Kidney epithelial cell (primary cell): ENCODE measurements at regions not wholly inside any gene's neighbourhood (a gene's known extent, or its start where the extent isn't known, plus 50 kb on each side); places are given as distances from the start of the nearest gene placed in this dataset.
"Not testable (repeated sequence)": the region's sequence is repeated elsewhere in the genome, so short reads cannot be mapped to it uniquely, and the experiment has no call there.

Source experiments
- DNase-seq: peaks from one replicate; pipeline ENCODE4 v3.0.0-alpha.2; 2010; ENCODE audit warnings: low read depth
- H3K27me3 ChIP-seq: 2 replicates; pipeline ENCODE4 v1.6.0; 2011; ENCODE audit warnings: low read length; ENCODE audit not compliant: control insufficient read depth, insufficient read depth
- H3K36me3 ChIP-seq: 2 replicates; pipeline ENCODE4 v1.5.1; 2011; ENCODE audit warnings: low read length; ENCODE audit not compliant: control insufficient read depth, insufficient read depth
- H3K4me3 ChIP-seq: 2 replicates; pipeline ENCODE4 v1.5.1; 2011; ENCODE audit warnings: low read depth, mild to moderate bottlenecking, control low read depth, low read length
- TF ChIP-seq, protein P1 (sequence below): IDR thresholded peaks from 2 replicates; pipeline ENCODE4 v1.5.1; 2011; ENCODE audit warnings: mild to moderate bottlenecking, moderate library complexity, low read length, control low read depth, inconsistent platforms; ENCODE audit not compliant: insufficient read depth, poor library complexity, severe bottlenecking

DNA sequence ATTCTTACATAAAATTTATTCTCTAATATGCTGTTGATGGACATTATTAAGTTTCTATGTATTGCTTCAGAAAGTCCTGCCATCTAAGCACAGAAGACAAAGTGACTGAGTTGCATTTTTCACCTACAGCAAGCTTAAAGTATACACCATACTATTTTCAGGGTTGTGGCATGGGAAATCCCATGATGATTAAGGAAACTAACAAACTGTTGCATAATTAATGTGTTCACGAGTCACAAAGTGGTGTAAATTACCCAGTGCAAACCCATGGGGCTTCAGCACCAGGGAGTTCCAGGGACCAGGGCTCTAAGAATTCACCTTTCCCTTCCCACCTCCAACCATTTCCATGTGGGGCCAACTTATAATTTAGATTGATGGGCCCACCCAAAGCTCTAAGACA is 81.9 kb upstream of the NR5A2 start:
- no peak overlapping the region for H3K4me3 ChIP-seq
- no peaks in the 10 kb centered on the region for H3K36me3 ChIP-seq
- TF ChIP-seq, protein P1, sequence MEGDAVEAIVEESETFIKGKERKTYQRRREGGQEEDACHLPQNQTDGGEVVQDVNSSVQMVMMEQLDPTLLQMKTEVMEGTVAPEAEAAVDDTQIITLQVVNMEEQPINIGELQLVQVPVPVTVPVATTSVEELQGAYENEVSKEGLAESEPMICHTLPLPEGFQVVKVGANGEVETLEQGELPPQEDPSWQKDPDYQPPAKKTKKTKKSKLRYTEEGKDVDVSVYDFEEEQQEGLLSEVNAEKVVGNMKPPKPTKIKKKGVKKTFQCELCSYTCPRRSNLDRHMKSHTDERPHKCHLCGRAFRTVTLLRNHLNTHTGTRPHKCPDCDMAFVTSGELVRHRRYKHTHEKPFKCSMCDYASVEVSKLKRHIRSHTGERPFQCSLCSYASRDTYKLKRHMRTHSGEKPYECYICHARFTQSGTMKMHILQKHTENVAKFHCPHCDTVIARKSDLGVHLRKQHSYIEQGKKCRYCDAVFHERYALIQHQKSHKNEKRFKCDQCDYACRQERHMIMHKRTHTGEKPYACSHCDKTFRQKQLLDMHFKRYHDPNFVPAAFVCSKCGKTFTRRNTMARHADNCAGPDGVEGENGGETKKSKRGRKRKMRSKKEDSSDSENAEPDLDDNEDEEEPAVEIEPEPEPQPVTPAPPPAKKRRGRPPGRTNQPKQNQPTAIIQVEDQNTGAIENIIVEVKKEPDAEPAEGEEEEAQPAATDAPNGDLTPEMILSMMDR, result no peak
- no peak for DNase-seq
- H3K27me3 ChIP-seq, result peaks cover 2% of the 10 kb centered on the region

GRCh38 chr1:199946305-199947155 is 81.0 kb upstream of the NR5A2 start:
- Histone ChIP-seq H3K4me3 (no peak overlapping the region), H3K36me3 (no peaks in the 10 kb centered on the region), H3K27me3 (peaks cover 2% of the 10 kb centered on the region)
- TF ChIP-seq, protein P1, result no peak
- no peak for DNase-seq

DNA sequence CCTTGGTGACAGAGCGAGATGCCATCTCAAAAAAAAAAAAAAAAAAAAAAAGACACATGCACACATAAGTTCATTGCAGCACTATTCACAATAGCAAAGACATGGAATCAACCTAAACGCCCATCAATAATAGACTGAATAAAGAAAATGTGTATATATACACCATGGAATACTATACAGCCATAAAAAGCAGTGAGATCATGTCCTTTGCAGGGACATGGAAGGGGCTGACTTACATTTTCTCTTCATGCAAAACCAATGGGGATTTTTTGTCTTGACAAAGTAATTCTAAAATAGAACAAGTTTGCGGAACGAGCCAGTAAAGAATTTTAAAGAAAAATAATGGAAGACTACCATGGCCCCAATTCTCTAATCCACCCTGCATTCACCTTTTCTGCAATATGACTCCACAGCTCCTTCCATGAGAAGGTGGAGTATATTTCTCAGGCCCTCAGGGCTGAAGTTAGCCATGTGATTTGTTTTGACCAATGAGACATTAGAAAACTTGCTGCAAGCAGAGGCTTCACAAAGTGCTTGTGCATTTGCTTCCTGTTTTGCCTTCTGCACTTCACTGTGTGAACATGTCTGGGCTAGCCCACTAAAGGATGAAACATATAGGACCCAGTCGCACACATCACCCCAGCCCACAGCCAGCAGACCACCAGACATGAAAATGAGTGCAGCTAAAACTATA is 78.8 kb upstream of the NR5A2 start:
- H3K36me3 ChIP-seq, result no peaks in the 10 kb centered on the region
- no peak for DNase-seq
- peaks cover 2% of the 10 kb centered on the region for H3K27me3 ChIP-seq
- H3K4me3 ChIP-seq, result no peak overlapping the region
- TF ChIP-seq, protein P1, result no peak

GRCh38 chr1:199951005-199951404 is 76.5 kb upstream of the NR5A2 start:
- H3K4me3 ChIP-seq, H3K36me3 ChIP-seq, DNase-seq, H3K27me3 ChIP-seq: not testable (repeated sequence)

DNA sequence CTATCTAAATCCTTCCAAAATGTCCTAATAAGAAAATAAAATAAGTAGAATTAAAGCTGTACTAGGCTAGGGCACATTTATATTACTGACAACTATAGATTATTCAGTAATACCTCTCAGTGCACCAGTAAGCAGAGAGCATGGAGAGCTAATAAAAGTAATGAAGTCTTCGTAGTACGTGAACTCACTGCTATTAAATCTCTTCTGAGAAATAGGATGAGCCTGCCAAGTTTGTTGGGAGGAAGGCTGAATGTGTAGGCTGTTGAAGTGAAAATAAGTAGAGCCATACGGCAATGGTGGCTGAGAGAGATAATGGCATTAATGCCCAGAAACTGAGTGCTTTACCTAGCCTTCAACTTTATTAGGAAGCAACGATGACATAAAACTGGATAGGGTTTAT is 73.9 kb upstream of the NR5A2 start:
- Histone ChIP-seq H3K27me3 (no peaks in the 10 kb centered on the region), H3K4me3 (no peak overlapping the region), H3K36me3 (no peaks in the 10 kb centered on the region)
- DNase-seq, result no peak
- TF ChIP-seq, protein P1, result no peak

DNA sequence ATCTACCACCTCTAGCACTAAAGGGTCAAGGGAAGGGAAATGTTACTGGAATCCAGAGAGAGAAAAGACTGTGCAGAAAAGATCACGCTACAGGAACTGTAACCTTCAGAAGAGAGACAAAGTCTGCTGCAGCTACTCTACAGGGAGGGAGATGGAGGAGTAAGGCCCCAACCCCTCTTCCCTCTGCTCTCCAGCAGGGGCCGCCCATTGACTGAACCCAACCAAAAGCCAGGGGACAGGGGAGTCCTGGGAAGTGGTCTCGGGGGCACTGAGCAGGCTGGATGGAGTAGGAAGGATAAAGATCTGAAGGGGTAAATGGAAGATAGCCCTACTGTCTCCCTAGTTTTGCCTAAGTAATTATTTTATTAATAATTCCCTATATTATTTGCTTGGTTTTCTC is 72.8 kb upstream of the NR5A2 start:
- TF ChIP-seq, protein P1, result peak; percentile 25
- no peak for DNase-seq

More for the DNA sequence above, 72.8 kb upstream of the NR5A2 start:
- H3K4me3 ChIP-seq, result no peak overlapping the region
- no peaks in the 10 kb centered on the region for H3K36me3 ChIP-seq
- H3K27me3 ChIP-seq, result no peaks in the 10 kb centered on the region
